ENCODE measurements at regions not wholly inside any gene's neighbourhood (a gene's known extent, or its start where the extent isn't known, plus 50 kb on each side); places are given as distances from the start of the nearest gene placed in this dataset.
"Not testable (repeated sequence)": the region's sequence is repeated elsewhere in the genome, so short reads cannot be mapped to it uniquely, and the experiment has no call there.

GRCh38 chr13:23025864-23026608 lies 154.7 kb upstream of the SGCG start:
- peaks cover 4% of the 10 kb centered on the region for H3K27me3 Mint-ChIP-seq
- CTCF ChIA-PET, result no interaction called here
- no peaks in the 10 kb centered on the region for H3K9me3 Mint-ChIP-seq
- H3K27ac Mint-ChIP-seq, result no peak overlapping the region
- POLR2A ChIA-PET, result no interaction called here
- no peak overlapping the region for H3K4me3 Mint-ChIP-seq
- peaks cover 4% of the 10 kb centered on the region for H3K4me1 Mint-ChIP-seq (ENCODE audit: low read depth)
- DNase-seq, result no peak
- intact Hi-C loops (cut with micrococcal nuclease), result no loop called here
- no peaks in the 10 kb centered on the region for H3K36me3 Mint-ChIP-seq

- H3K9me3 Mint-ChIP-seq, result no peaks in the 10 kb centered on the region
These were observed 141.4 kb upstream of the SGCG start for GRCh38 chr13:23039266-23039935.

GRCh38 chr13:23042181-23042580 lies 138.6 kb upstream of the SGCG start:
- CTCF ChIA-PET, result no interaction called here
- POLR2A ChIA-PET, result no interaction called here

More at GRCh38 chr13:23039266-23039935, 141.4 kb upstream of the SGCG start:
- Mint-ChIP-seq H3K4me3 (no peak overlapping the region), H3K27me3 (peaks cover 1% of the 10 kb centered on the region), H3K36me3 (no peaks in the 10 kb centered on the region), H3K4me1 (ENCODE audit: low read depth) (no peaks in the 10 kb centered on the region), H3K27ac (no peak overlapping the region)
- ChIA-PET CTCF (no interaction called here), POLR2A (no interaction called here)
- intact Hi-C loops (cut with micrococcal nuclease), result no loop called here
- no peak for DNase-seq

GRCh38 chr13:23044906-23045305 lies 135.9 kb upstream of the SGCG start:
- intact Hi-C loops (cut with micrococcal nuclease), result no loop called here
- peaks cover 4% of the 10 kb centered on the region for H3K27me3 Mint-ChIP-seq
- ChIA-PET CTCF (no interaction called here), POLR2A (no interaction called here)
- no peaks in the 10 kb centered on the region for H3K9me3 Mint-ChIP-seq
- no peaks in the 10 kb centered on the region for H3K4me1 Mint-ChIP-seq (ENCODE audit: low read depth)
- H3K4me3 Mint-ChIP-seq, result no peak overlapping the region
- no peaks in the 10 kb centered on the region for H3K36me3 Mint-ChIP-seq
- DNase-seq, result no peak
- H3K27ac Mint-ChIP-seq, result no peak overlapping the region

More at GRCh38 chr13:23042181-23042580, 138.6 kb upstream of the SGCG start:
- H3K4me3 Mint-ChIP-seq, result no peak overlapping the region
- no peaks in the 10 kb centered on the region for H3K4me1 Mint-ChIP-seq (ENCODE audit: low read depth)
- H3K9me3 Mint-ChIP-seq, result no peaks in the 10 kb centered on the region
- peaks cover 4% of the 10 kb centered on the region for H3K27me3 Mint-ChIP-seq
- H3K27ac Mint-ChIP-seq, result no peak overlapping the region
- no peak for DNase-seq
- H3K36me3 Mint-ChIP-seq, result no peaks in the 10 kb centered on the region
- intact Hi-C loops (cut with micrococcal nuclease), result no loop called here

GRCh38 chr13:23050126-23050525 lies 130.7 kb upstream of the SGCG start:
- H3K4me1 Mint-ChIP-seq (ENCODE audit: low read depth), result no peaks in the 10 kb centered on the region

GRCh38 chr13:23053711-23054110 lies 127.1 kb upstream of the SGCG start:
- H3K36me3 Mint-ChIP-seq; DNase-seq; POLR2A ChIA-PET; H3K27ac Mint-ChIP-seq; CTCF ChIA-PET; H3K4me3 Mint-ChIP-seq; H3K27me3 Mint-ChIP-seq; H3K9me3 Mint-ChIP-seq; H3K4me1 Mint-ChIP-seq (ENCODE audit: low read depth); intact Hi-C loops (cut with micrococcal nuclease): not testable (repeated sequence)

More at GRCh38 chr13:23050126-23050525, 130.7 kb upstream of the SGCG start:
- ChIA-PET CTCF (no interaction called here), POLR2A (no interaction called here)
- H3K9me3 Mint-ChIP-seq, result no peaks in the 10 kb centered on the region
- no peaks in the 10 kb centered on the region for H3K36me3 Mint-ChIP-seq
- H3K27me3 Mint-ChIP-seq, result peaks cover 2% of the 10 kb centered on the region
- no peak overlapping the region for H3K27ac Mint-ChIP-seq
- intact Hi-C loops (cut with micrococcal nuclease), result no loop called here
- DNase-seq, result no peak
- no peak overlapping the region for H3K4me3 Mint-ChIP-seq

GRCh38 chr13:23059173-23059572 lies 121.6 kb upstream of the SGCG start:
- Mint-ChIP-seq H3K4me3 (no peak overlapping the region), H3K4me1 (ENCODE audit: low read depth) (no peaks in the 10 kb centered on the region), H3K27me3 (no peaks in the 10 kb centered on the region), H3K27ac (no peak overlapping the region), H3K9me3 (no peaks in the 10 kb centered on the region), H3K36me3 (no peaks in the 10 kb centered on the region)
- intact Hi-C loops (cut with micrococcal nuclease), result no loop called here
- ChIA-PET POLR2A (no interaction called here), CTCF (interaction anchor here (0.8 kb wide), 1 partner anchor 39 kb away, joined by 3 read pairs; no protein-coding TSS in a partner anchor)
- DNase-seq, result no peak

GRCh38 chr13:23060959-23061358 lies 119.8 kb upstream of the SGCG start:
- intact Hi-C loops (cut with micrococcal nuclease), result loop anchor here (5.0 kb wide), 1 partner anchor 681 kb away; no protein-coding TSS in a partner anchor
- POLR2A ChIA-PET, result no interaction called here
- H3K4me3 Mint-ChIP-seq, result no peak overlapping the region

GRCh38 chr13:23067129-23067528 lies 113.7 kb upstream of the SGCG start:
- Mint-ChIP-seq H3K27ac (no peak overlapping the region), H3K9me3 (no peaks in the 10 kb centered on the region), H3K27me3 (peaks cover 1% of the 10 kb centered on the region), H3K4me1 (ENCODE audit: low read depth) (no peaks in the 10 kb centered on the region), H3K36me3 (no peaks in the 10 kb centered on the region), H3K4me3 (no peak overlapping the region)
- CTCF ChIA-PET, result no interaction called here
- DNase-seq, result no peak
- intact Hi-C loops (cut with micrococcal nuclease), result no loop called here
- POLR2A ChIA-PET, result no interaction called here

More at GRCh38 chr13:23060959-23061358, 119.8 kb upstream of the SGCG start:
- CTCF ChIA-PET, result interaction anchor here (1.4 kb wide), 1 partner anchor 26 kb away, joined by 3 read pairs; no protein-coding TSS in a partner anchor
- H3K4me1 Mint-ChIP-seq (ENCODE audit: low read depth), result no peaks in the 10 kb centered on the region
- H3K27me3 Mint-ChIP-seq, result no peaks in the 10 kb centered on the region
- no peak for DNase-seq
- H3K36me3 Mint-ChIP-seq, result no peaks in the 10 kb centered on the region
- H3K9me3 Mint-ChIP-seq, result no peaks in the 10 kb centered on the region
- H3K27ac Mint-ChIP-seq, result no peak overlapping the region

GRCh38 chr13:23069566-23069965 lies 111.2 kb upstream of the SGCG start:
- DNase-seq, result no peak
- ChIA-PET POLR2A (no interaction called here), CTCF (no interaction called here)
- H3K4me3 Mint-ChIP-seq, result no peak overlapping the region
- H3K4me1 Mint-ChIP-seq (ENCODE audit: low read depth), result no peaks in the 10 kb centered on the region
- H3K36me3 Mint-ChIP-seq, result no peaks in the 10 kb centered on the region
- intact Hi-C loops (cut with micrococcal nuclease), result no loop called here
- H3K27ac Mint-ChIP-seq, result no peak overlapping the region
- no peaks in the 10 kb centered on the region for H3K9me3 Mint-ChIP-seq
- H3K27me3 Mint-ChIP-seq, result peaks cover 1% of the 10 kb centered on the region

GRCh38 chr13:23074075-23074828 lies 106.5 kb upstream of the SGCG start:
- Mint-ChIP-seq H3K9me3 (no peaks in the 10 kb centered on the region), H3K27me3 (peaks cover 1% of the 10 kb centered on the region), H3K4me3 (no peak overlapping the region), H3K27ac (no peak overlapping the region), H3K36me3 (no peaks in the 10 kb centered on the region), H3K4me1 (ENCODE audit: low read depth) (peaks cover 2% of the 10 kb centered on the region)
- ChIA-PET POLR2A (no interaction called here), CTCF (no interaction called here)
- intact Hi-C loops (cut with micrococcal nuclease), result no loop called here
- no peak for DNase-seq

- intact Hi-C loops (cut with micrococcal nuclease), result no loop called here
- no peaks in the 10 kb centered on the region for H3K9me3 Mint-ChIP-seq
- ChIA-PET POLR2A (no interaction called here), CTCF (no interaction called here)
- H3K36me3 Mint-ChIP-seq, result no peaks in the 10 kb centered on the region
- no peak overlapping the region for H3K4me3 Mint-ChIP-seq
- no peaks in the 10 kb centered on the region for H3K4me1 Mint-ChIP-seq (ENCODE audit: low read depth)
- peaks cover 4% of the 10 kb centered on the region for H3K27me3 Mint-ChIP-seq
- no peak for DNase-seq
- H3K27ac Mint-ChIP-seq, result no peak overlapping the region
These were observed 99.6 kb upstream of the SGCG start for GRCh38 chr13:23081220-23081619.

All from activated CD4-positive, alpha-beta memory T cell treated with anti-CD3 and anti-CD28 coated beads for 36 hours (primary cell).